ENCODE measurements at regions not wholly inside any gene's neighbourhood (a gene's known extent, or its start where the extent isn't known, plus 50 kb on each side); places are given as distances from the start of the nearest gene placed in this dataset.

DNA sequence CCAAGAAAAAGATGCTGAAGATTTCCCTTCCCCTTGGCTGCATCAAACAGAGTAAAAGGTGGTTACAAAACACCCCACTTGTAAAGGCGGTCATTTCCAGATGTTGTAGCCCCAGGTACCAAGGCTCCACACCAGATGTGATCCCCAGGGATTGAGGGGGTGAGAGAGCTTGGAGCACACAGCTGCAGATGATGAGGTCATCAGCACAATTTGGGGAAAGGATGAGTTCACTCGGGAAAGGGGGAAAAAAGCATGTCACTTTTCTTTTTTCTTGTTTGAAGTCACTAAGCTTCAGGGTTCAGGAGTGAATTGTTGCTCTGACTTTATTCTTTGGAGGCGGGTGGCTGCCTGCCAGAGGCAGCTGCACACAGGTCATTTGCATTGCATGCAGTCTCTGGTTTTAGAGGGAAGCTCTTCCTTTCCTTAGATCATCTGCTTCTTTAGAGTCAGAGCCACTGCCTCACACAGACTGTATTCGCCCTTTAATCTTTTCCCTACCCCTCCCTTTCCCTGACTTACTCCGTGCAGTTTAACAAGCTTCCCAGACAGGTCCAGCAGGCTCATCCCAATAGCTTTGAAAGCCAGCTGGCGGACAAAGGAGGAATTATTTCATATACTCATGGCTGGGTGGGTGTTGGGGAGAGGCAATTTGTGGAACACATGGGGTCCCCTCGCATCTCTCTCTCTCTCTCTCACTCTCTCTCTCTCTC, 409.3 kb upstream of the SLC24A2 start:
- 34 to 43% (median 39%) methylated on average over 7 of the region's 7 CpGs for WGBS, 5 donors
- DNase-seq: peak in 1 of 2 donors; percentile 62
- H3K4me3 ChIP-seq: no peak overlapping the region
- no peaks in the 10 kb centered on the region for H3K27me3 ChIP-seq
- peaks cover 0 to 6% (median 0%) of the 10 kb centered on the region in 4 donors for H3K4me1 ChIP-seq
- TF ChIP-seq POLR2A (IDR thresholded peaks at IDR 0.05) (no peak), EP300 (IDR thresholded peaks at IDR 0.05) (no peak)
- no peaks in the 10 kb centered on the region for H3K36me3 ChIP-seq
- intact Hi-C loops (cut with DNase I; ENCODE audit: low total_unique reads): no loop called here
- no peak overlapping the region for H3K27ac ChIP-seq
- peaks cover 0 to 13% (median 5%) of the 10 kb centered on the region in 4 donors for H3K9me3 ChIP-seq

DNA sequence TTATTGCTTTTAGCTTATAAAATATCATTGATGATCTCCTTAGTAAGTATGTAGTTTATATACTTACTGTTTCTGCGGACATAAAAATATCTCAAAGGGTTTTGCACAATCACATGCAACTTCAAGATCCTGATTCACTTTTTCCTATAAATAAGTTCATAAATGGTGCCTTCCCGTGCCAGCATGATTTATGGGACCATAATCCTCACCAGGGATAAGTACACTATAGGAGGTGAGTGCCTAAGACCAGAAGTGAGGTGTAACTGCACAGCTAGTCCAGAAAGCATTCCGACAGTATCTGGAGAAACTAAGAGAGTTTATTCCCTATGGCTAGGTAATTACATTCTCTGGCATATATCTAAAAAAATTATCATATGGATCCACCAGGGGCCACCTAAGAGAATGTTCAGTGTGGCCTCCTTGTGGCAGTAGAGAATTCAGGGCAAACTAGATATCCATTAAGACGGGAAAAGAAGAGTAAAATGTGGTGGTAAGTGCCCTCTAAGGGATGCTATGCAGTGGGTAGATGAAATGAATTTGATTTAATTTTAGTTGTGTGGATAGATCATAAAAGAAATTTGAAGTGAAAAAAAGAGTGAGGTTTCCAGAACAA, 402.5 kb upstream of the SLC24A2 start:
- Histone ChIP-seq H3K27ac (no peak overlapping the region), H3K27me3 (no peaks in the 10 kb centered on the region), H3K9me3 (peaks cover 0 to 13% (median 4%) of the 10 kb centered on the region in 4 donors), H3K4me3 (no peak overlapping the region), H3K4me1 (no peaks in the 10 kb centered on the region), H3K36me3 (no peaks in the 10 kb centered on the region)
- no peak for DNase-seq
- TF ChIP-seq EP300 (IDR thresholded peaks at IDR 0.05) (no peak), CTCF (IDR thresholded peaks at IDR 0.05) (no peak), POLR2A (IDR thresholded peaks at IDR 0.05) (no peak), POLR2AphosphoS5 (IDR thresholded peaks at IDR 0.05) (no peak)
- 77 to 83% (median 80%) methylated on average over 4 of the region's 4 CpGs for WGBS, 5 donors
- intact Hi-C loops (cut with DNase I; ENCODE audit: low total_unique reads): no loop called here

- no peaks in the 10 kb centered on the region for H3K9me3 ChIP-seq
- intact Hi-C loops (cut with DNase I; ENCODE audit: low total_unique reads): no loop called here
- no peak overlapping the region for H3K27ac ChIP-seq
- no peak for TF ChIP-seq EP300 (IDR thresholded peaks at IDR 0.05)
- TF ChIP-seq POLR2A (IDR thresholded peaks at IDR 0.05): no peak
- TF ChIP-seq POLR2AphosphoS5 (IDR thresholded peaks at IDR 0.05): no peak
- no peak for TF ChIP-seq CTCF (IDR thresholded peaks at IDR 0.05)
- DNase-seq: no peak
- no peaks in the 10 kb centered on the region for H3K36me3 ChIP-seq
- no peaks in the 10 kb centered on the region for H3K27me3 ChIP-seq
- no peaks in the 10 kb centered on the region for H3K4me1 ChIP-seq
- no peak overlapping the region for H3K4me3 ChIP-seq
- 23 to 56% (median 26%) methylated on average over 4 of the region's 4 CpGs for WGBS, 5 donors
Observed at GRCh38 chr9:20189871-20190270, 401.0 kb upstream of the SLC24A2 start.

GRCh38 chr9:20188616-20189369, 400.0 kb upstream of the SLC24A2 start:
- Histone ChIP-seq H3K27me3 (no peaks in the 10 kb centered on the region), H3K27ac (no peak overlapping the region), H3K4me3 (no peak overlapping the region), H3K36me3 (no peaks in the 10 kb centered on the region), H3K4me1 (no peaks in the 10 kb centered on the region), H3K9me3 (no peaks in the 10 kb centered on the region)
- WGBS, 5 donors: 48 to 65% (median 60%) methylated on average over 6 of the region's 6 CpGs
- intact Hi-C loops (cut with DNase I; ENCODE audit: low total_unique reads): no loop called here
- DNase-seq: no peak
- no peak for TF ChIP-seq POLR2AphosphoS5 (IDR thresholded peaks at IDR 0.05)
- TF ChIP-seq POLR2A (IDR thresholded peaks at IDR 0.05): no peak
- no peak for TF ChIP-seq EP300 (IDR thresholded peaks at IDR 0.05)
- TF ChIP-seq CTCF (IDR thresholded peaks at IDR 0.05): no peak

Data from stomach (tissue), 8 donors.